Muscle of arm (tissue), 1 donor: ENCODE measurements at regions not wholly inside any gene's neighbourhood (a gene's known extent, or its start where the extent isn't known, plus 50 kb on each side); places are given as distances from the start of the nearest gene placed in this dataset.

ENCODE experiments used
- DNase-seq: peaks from one replicate; pipeline ENCODE4 v3.0.0-alpha.2; 2013

DNA sequence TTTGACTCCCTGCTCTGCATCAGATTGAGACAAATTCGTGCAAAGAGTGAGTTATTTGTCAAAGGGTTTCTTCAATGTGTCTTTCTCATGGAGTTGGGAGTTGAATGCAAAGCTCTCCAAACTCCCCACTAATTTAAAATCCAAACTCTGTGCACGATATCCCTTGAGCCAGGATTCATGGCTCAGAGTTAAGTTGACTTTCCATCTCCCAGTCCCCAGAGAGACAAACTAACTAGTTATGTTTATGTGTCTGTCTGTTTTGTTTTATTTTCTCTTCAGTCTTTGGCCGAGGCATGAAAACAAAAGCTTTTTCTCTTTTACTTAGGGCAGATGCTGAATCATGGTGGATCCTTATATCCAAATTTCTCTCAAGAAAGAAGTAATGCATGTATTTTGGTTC lies 570.0 kb upstream of the CDH5 start:
- no peak for DNase-seq

DNA sequence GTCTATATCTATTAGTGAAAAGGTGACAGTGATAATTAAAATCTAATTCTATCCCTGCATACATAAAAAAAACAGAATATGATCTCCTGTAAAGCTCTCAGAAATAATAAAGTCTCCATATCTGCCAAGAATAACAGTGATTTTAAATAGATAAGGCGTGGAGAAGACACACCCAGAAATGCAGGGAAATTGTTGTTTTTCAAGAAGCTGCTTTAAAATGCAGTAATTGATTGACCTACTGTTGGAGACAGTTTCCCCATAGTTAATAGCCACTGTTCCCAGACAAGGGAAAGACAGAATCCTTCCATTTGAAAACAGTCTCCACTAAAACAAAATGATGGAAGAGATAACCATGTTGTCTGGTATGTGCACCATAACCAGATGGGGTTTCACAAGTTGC lies 571.5 kb upstream of the CDH5 start:
- no peak for DNase-seq

DNA sequence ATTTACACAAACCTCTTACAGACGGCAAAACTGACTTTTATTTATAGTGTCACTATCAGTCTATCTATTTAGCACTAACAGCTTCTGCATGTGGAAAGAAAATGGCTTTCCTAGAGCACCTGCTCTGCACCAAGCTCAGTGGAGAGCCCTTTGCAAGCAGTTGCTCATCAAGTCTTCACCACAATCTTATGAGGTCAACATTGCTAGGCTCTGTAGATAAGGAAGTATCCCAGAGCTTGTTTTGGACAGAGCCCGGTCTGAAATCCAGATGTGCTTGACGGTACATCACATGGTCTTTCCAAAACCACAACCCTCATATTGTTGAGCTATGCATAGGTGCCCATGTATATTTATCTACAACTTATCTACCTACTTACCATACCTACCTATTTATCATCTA lies 572.7 kb upstream of the CDH5 start:
- DNase-seq = no peak

- no peak for DNase-seq
Observed at GRCh38 chr16:65790768-65791167, 575.7 kb upstream of the CDH5 start.

GRCh38 chr16:65789161-65789945 lies 577.1 kb upstream of the CDH5 start:
- no peak for DNase-seq

DNA sequence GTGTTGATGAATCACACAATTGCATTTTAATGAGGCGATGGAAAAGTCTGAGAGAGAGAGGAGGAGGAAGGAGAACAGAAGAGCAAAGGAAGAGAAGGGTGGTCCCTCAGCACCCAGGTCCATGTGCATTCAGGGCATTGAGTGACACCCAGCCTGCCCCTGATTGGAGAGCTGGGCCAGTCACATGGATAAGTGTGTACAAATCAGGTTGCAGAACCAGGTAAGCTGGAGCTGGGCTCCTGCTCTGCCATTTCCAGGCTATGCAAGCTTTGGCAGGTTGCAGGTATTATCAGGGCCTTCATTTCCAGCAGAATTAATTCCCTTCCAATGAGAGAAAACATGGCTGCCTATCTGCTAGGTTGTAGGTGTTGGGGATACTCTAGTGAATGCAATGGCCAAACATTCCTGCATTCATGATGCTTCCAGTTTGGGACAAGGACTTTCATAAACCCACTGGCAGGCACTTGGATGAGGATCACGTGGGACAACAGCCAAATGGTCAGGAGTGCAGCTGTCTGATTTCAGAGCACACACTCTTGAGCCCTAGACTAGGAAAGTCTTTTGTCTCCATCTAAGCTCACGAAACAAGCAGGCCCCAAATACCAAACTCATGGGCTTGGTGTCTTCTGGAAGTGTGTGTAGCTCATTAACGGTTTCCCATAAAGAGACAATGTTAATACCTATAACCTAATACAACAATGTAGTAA lies 577.9 kb upstream of the CDH5 start:
- DNase-seq = no peak

- DNase-seq = no peak
Observed at GRCh38 chr16:65787921-65788320, 578.6 kb upstream of the CDH5 start.

DNA sequence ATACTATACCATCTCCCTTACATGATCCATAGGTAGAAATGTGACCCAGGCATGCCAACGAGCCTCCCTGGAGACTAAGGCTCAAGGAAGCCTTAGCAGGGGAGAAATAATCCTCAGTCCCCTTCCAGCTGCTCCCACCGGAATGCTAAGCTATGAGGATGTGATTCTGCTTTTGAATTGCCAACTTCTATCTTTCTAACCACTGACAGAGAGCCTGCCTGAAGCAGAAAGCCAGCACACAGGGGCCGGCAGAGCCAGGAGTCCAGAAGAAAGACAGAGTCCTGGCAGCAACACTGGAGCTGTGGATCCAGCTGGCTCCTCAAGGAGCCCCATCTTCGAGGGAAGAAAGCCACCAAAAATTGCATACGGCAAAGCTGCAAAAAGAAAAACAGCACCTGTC lies 579.6 kb upstream of the CDH5 start:
- DNase-seq = peak; percentile 75

GRCh38 chr16:65783709-65784474 lies 582.6 kb upstream of the CDH5 start:
- no peak for DNase-seq

DNA sequence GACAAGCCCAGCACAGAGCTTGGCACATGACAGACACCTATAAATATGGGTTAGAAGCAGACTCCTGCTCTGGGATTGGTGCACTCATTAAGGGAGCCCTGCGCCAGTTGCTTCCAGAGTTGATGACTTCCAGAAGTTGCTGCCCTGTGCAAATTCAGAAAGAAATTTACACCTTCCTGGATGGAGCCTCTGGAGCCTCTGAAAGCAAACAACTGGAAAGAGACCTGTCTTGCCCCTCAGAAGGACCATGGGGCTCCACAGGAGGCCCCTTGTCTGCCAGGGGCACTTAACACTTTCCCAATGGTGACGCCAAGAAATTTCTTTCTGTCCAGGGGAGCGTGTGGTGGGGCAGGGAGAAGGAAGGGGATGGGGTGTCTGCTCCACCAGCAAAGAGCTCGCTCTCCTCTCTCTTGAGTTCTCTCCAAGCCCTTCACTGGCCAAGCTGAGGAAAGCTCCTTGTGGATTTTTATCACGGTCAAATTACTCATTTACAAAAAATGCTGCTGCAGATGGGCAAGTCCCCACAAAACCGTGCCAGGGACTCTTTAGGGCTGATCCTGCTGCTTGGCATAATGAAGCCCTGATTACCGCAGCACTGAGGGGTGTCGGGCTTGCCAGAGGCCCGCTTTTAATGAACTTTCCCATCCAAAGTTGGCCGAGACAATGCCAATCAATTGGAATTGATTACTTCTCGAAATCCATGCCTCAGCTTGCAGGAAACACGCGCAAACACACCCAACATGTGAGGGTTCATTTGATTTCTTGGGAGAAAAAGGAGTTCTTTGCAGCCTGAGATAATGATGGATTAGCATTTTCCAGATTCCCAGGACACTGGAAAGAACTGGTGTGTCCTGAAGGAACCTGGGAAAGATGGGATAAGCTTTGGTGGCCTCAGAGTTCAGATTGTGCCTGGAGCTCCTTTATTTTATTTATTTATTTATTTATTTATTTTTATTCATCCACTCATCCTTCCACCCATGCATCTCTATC lies 583.6 kb upstream of the CDH5 start:
- peak; percentile 75 for DNase-seq

GRCh38 chr16:65781855-65782254 lies 584.6 kb upstream of the CDH5 start:
- no peak for DNase-seq

GRCh38 chr16:65781363-65781762 lies 585.1 kb upstream of the CDH5 start:
- DNase-seq = no peak

DNA sequence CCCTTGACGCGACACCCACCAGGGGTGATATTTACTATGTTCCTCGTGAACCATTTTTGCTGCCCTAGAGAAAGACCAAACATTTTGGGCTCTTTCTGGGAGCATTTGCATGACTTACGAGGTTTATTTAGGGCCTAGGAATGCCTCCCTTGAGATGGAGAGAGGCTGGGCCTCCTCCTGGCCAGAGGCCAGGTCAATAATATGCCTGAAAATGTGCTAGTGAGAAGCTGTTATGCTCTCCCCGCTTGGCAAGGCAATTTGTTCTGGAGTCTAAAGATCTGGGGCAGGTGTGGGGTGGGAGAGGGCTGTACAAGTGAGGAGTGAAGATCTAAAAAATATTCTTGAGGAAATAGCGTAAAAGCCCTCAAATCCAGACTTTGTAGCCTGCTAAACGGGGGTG lies 587.3 kb upstream of the CDH5 start:
- DNase-seq = no peak

- no peak for DNase-seq
Observed at GRCh38 chr16:65776639-65777183, 589.8 kb upstream of the CDH5 start.

DNA sequence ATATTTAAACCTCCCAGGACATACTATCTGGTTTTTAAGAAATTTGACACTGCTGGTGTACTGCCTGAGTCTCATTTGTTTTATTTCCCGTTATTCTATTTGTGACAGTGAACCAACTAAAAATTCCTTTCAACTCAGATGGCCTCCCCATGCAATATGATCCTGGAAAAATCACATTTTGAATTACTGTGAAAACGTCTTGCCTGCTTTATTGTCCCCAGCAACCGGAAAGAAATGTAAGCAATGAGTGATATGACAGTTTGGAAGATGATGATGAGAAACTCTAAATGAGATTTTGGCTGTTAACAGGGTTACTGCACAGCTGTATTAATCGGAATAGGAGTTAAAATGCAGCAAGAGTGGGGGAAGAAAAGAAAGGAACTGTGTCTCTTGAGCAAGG lies 590.7 kb upstream of the CDH5 start:
- DNase-seq = no peak

GRCh38 chr16:65774350-65774749 lies 592.1 kb upstream of the CDH5 start:
- no peak for DNase-seq

DNA sequence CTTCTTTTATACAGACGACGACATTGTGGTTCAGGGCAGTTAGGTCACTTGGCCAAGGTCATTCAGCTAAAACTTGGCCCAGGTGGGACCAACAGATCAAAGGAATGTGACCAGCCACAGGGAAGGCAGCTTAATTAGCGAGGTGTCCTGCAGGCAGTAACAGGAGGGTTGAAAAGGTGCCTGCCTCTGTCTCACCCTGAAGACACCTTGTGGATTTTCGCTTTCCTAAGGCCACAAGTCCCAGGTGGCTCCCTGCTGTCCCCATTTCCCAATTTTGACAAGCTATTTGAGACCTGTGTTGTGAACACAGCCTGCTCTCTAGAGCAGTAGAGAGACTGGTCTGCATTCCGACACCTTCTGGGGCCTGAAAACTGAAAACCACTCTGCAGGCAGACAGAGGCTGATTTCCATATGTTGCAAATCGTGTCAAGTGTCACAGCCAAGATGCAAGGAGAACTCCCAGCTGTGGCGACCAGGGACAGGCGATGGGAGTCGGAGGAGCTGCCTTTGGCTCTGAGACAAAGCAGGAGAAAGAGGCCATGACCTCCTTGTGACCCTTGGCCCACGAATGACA lies 593.1 kb upstream of the CDH5 start:
- DNase-seq = no peak

GRCh38 chr16:65772134-65772732 lies 594.3 kb upstream of the CDH5 start:
- DNase-seq = no peak

DNA sequence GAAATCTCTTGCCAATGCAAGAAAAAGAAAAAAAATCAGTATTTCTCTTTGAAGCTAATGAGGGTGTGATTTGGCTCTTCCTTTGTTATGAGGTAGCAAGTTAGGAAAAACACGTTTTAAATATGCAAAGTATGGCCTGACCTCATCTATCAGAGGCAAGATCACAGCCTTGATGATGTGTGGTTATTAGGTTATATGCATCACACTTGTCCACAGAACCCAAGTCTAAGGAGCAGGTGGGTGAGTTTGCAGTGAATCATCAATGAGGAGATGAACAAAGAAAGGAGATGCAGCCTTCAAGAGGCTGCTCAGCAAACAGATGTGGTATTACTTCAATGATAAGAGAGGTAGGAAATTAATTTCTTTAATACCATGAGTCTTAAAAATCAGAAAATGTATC lies 594.8 kb upstream of the CDH5 start:
- no peak for DNase-seq

DNA sequence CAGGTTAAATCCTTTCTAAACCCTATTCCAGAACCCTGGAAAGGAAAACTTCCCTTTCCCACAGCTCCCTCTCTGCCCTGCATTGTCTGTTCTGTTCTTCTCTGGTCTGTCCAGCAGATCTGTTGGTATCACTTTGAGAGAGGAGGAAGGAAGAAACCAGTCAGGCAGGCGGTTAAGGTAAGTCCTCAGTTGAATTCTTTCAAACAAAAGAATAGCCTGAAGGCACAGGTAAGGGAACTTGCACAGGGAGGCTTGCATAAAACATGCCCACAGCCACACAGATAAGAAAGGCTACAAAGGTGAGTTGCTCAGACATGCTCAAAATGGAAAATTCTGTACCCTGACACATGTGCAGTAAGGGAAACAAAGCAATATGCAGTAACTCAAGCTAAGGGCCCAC lies 595.7 kb upstream of the CDH5 start:
- no peak for DNase-seq
